ENCODE measurements at regions not wholly inside any gene's neighbourhood (a gene's known extent, or its start where the extent isn't known, plus 50 kb on each side); places are given as distances from the start of the nearest gene placed in this dataset.
A peak's percentile ranks its signal among the peaks of the same experiment; 100 is the strongest.

GRCh38 chr2:226256709-226257376, 542.8 kb downstream of the IRS1 start:
- no peak for DNase-seq

- DNase-seq: no peak
Observed at GRCh38 chr2:226256237-226256636, 543.4 kb downstream of the IRS1 start.

- no peak for DNase-seq
Observed at GRCh38 chr2:226251661-226252060, 548.0 kb downstream of the IRS1 start.

- DNase-seq: no peak
Observed at GRCh38 chr2:226247289-226248275, 552.0 kb downstream of the IRS1 start.

- no peak for DNase-seq
Observed at GRCh38 chr2:226234187-226234586, 565.4 kb downstream of the IRS1 start.

- no peak for DNase-seq
Observed at GRCh38 chr2:226233388-226233787, 566.2 kb downstream of the IRS1 start.

GRCh38 chr2:226228080-226228479, 571.5 kb downstream of the IRS1 start:
- no peak for DNase-seq

GRCh38 chr2:226227341-226227740, 572.3 kb downstream of the IRS1 start:
- DNase-seq: no peak

GRCh38 chr2:226223704-226224103, 575.9 kb downstream of the IRS1 start:
- DNase-seq: no peak

- DNase-seq: no peak
Observed at GRCh38 chr2:226220511-226220910, 579.1 kb downstream of the IRS1 start.

GRCh38 chr2:226217191-226217590, 582.4 kb downstream of the IRS1 start:
- no peak for DNase-seq

GRCh38 chr2:226216575-226216974, 583.0 kb downstream of the IRS1 start:
- no peak for DNase-seq

GRCh38 chr2:226215902-226216503, 583.6 kb downstream of the IRS1 start:
- DNase-seq: peak; percentile 5 to 73

GRCh38 chr2:226213717-226214116, 585.9 kb downstream of the IRS1 start:
- no peak for DNase-seq

- DNase-seq: no peak
Observed at GRCh38 chr2:226211439-226211838, 588.2 kb downstream of the IRS1 start.

GRCh38 chr2:226208726-226209125, 590.9 kb downstream of the IRS1 start:
- no peak for DNase-seq

GRCh38 chr2:226207671-226208070, 591.9 kb downstream of the IRS1 start:
- DNase-seq: no peak

- DNase-seq: no peak
Observed at GRCh38 chr2:226199555-226199954, 600.1 kb downstream of the IRS1 start.

GRCh38 chr2:226198956-226199355, 600.7 kb downstream of the IRS1 start:
- no peak for DNase-seq

GRCh38 chr2:226190479-226191252, 609.0 kb downstream of the IRS1 start:
- no peak for DNase-seq

- DNase-seq: no peak
Observed at GRCh38 chr2:226189061-226189460, 610.6 kb downstream of the IRS1 start.

- DNase-seq: no peak
Observed at GRCh38 chr2:226187616-226188015, 612.0 kb downstream of the IRS1 start.

- no peak for DNase-seq
Observed at GRCh38 chr2:226187156-226187555, 612.5 kb downstream of the IRS1 start.
